HEK293 (cell line): ENCODE measurements at regions not wholly inside any gene's neighbourhood (a gene's known extent, or its start where the extent isn't known, plus 50 kb on each side); places are given as distances from the start of the nearest gene placed in this dataset.

ENCODE experiments used
- CTCF ChIA-PET: fragments of 350-600 bp; formaldehyde crosslinking; extraction: SDS; loops from one replicate; lab custom pipeline; 2021; ENCODE audit warnings: antibody characterized with exemption; lab: Yijun Ruan, JAX
- POLR2A ChIA-PET: fragments of 300-600 bp; formaldehyde crosslinking; extraction: SDS; loops from one replicate; lab custom pipeline; 2020; ENCODE audit warnings: antibody characterized with exemption, inconsistent platforms; lab: Yijun Ruan, JAX
- H3K27ac ChIP-seq: fragments of 200-500 bp; sonication (Bioruptor generic); 2 replicates; pipeline ENCODE4 v1.5.1; 2014; ENCODE audit warnings: low read depth, low read length, control low read depth, inconsistent platforms; ENCODE audit errors: extremely low read depth
- H3K36me3 ChIP-seq, 2 experiments: fragments of 200-500 bp in 1 of 2; sonication (Bioruptor generic) in 1 of 2; 1 replicate in 1 of 2; 2 replicates in 1 of 2; pipeline ENCODE4 v1.5.1; 2014 to 2017; ENCODE audit warnings: inconsistent platforms in 2 of 2, low read length in 2 of 2; ENCODE audit not compliant: control insufficient read depth in 2 of 2, insufficient read depth in 1 of 2
- H3K4me1 ChIP-seq: fragments of 200-500 bp; sonication (Bioruptor generic); 2 replicates; pipeline ENCODE4 v1.5.1; 2014; ENCODE audit warnings: mild to moderate bottlenecking, low read length, inconsistent platforms; ENCODE audit not compliant: control insufficient read depth, insufficient read depth
- H3K4me3 ChIP-seq: 2 replicates; pipeline ENCODE4 v1.5.1; 2011; ENCODE audit warnings: low read depth, mild to moderate bottlenecking, control low read depth, low read length, moderate library complexity
- H3K9me3 ChIP-seq: fragments of 200-500 bp; sonication (Bioruptor generic); 2 replicates; pipeline ENCODE4 v1.5.1; 2014; ENCODE audit warnings: low read depth, low read length, inconsistent platforms; ENCODE audit not compliant: control insufficient read depth, insufficient read depth
- HOXD13 ChIP-seq: sonication (generic); formaldehyde crosslinking; IDR thresholded peaks from 2 replicates; pipeline ENCODE4 v1.8.0; 2022; ENCODE audit warnings: missing genetic modification reagents, borderline replicate concordance
- KLF10 ChIP-seq: fragments of 450-650 bp; IDR thresholded peaks from 2 replicates; pipeline ENCODE4 v1.5.1; 2018; ENCODE audit warnings: missing biosample characterization, mild to moderate bottlenecking, missing genetic modification characterization
- SCRT1 ChIP-seq: fragments of 450-650 bp; formaldehyde crosslinking; IDR thresholded peaks from 2 replicates; pipeline ENCODE4 v1.5.1; 2016; ENCODE audit warnings: missing biosample characterization, missing genetic modification characterization, borderline replicate concordance
- SCRT2 ChIP-seq: fragments of 450-650 bp; formaldehyde crosslinking; IDR thresholded peaks from 2 replicates; pipeline ENCODE4 v1.5.1; 2016; ENCODE audit warnings: missing biosample characterization, missing genetic modification characterization
- ZBTB8A ChIP-seq: fragments of 450-650 bp; formaldehyde crosslinking; IDR thresholded peaks from 2 replicates; pipeline ENCODE4 v1.5.1; 2016; ENCODE audit warnings: missing biosample characterization, missing genetic modification characterization
- ZFP69B ChIP-seq: fragments of 450-650 bp; formaldehyde crosslinking; IDR thresholded peaks from 2 replicates; pipeline ENCODE4 v1.5.1; 2016; ENCODE audit warnings: missing biosample characterization, missing genetic modification characterization
- ZNF133 ChIP-seq: fragments of 450-650 bp; formaldehyde crosslinking; IDR thresholded peaks from 2 replicates; pipeline ENCODE4 v1.5.1; 2016; ENCODE audit warnings: missing biosample characterization, missing genetic modification characterization
- ZNF184 ChIP-seq: fragments of 450-650 bp; IDR thresholded peaks from 2 replicates; pipeline ENCODE4 v1.5.1; 2018; ENCODE audit warnings: missing biosample characterization, mild to moderate bottlenecking, missing genetic modification characterization
- ZNF23 ChIP-seq: fragments of 450-650 bp; formaldehyde crosslinking; IDR thresholded peaks from 2 replicates; pipeline ENCODE4 v1.5.1; 2016; ENCODE audit warnings: missing biosample characterization, missing genetic modification characterization, borderline replicate concordance
- ZNF239 ChIP-seq: fragments of 450-650 bp; formaldehyde crosslinking; IDR thresholded peaks from 2 replicates; pipeline ENCODE4 v1.5.1; 2016; ENCODE audit warnings: missing biosample characterization, missing genetic modification characterization
- ZNF292 ChIP-seq: fragments of 450-650 bp; formaldehyde crosslinking; IDR thresholded peaks from 2 replicates; pipeline ENCODE4 v1.5.1; 2016; ENCODE audit warnings: low read depth, missing biosample characterization, missing genetic modification characterization, borderline replicate concordance
- ZNF311 ChIP-seq: fragments of 450-650 bp; formaldehyde crosslinking; IDR thresholded peaks from 2 replicates; pipeline ENCODE4 v1.5.1; 2017; ENCODE audit warnings: missing biosample characterization, missing genetic modification characterization, borderline replicate concordance
- ZNF394 ChIP-seq: fragments of 450-650 bp; formaldehyde crosslinking; IDR thresholded peaks from 2 replicates; pipeline ENCODE4 v1.5.1; 2016; ENCODE audit warnings: missing biosample characterization, missing genetic modification characterization, mild to moderate bottlenecking, moderate library complexity, borderline replicate concordance
- ZNF514 ChIP-seq: fragments of 450-650 bp; formaldehyde crosslinking; IDR thresholded peaks from 2 replicates; pipeline ENCODE4 v1.5.1; 2016; ENCODE audit warnings: missing biosample characterization, missing genetic modification characterization
- ZNF658 ChIP-seq: fragments of 450-650 bp; formaldehyde crosslinking; IDR thresholded peaks from 2 replicates; pipeline ENCODE4; 2016; ENCODE audit warnings: missing biosample characterization, missing genetic modification characterization
- ZNF768 ChIP-seq: fragments of 450-650 bp; formaldehyde crosslinking; IDR thresholded peaks from 2 replicates; pipeline ENCODE4 v1.5.1; 2018; ENCODE audit warnings: missing biosample characterization, mild to moderate bottlenecking, missing genetic modification characterization
- ZNF792 ChIP-seq: fragments of 450-650 bp; formaldehyde crosslinking; IDR thresholded peaks from 2 replicates; pipeline ENCODE4 v1.5.1; 2016; ENCODE audit warnings: missing biosample characterization, missing genetic modification characterization
- ZNF837 ChIP-seq: fragments of 450-650 bp; formaldehyde crosslinking; IDR thresholded peaks from 2 replicates; pipeline ENCODE4 v1.5.1; 2016; ENCODE audit warnings: missing biosample characterization, missing genetic modification characterization
- ZSCAN23 ChIP-seq: fragments of 450-650 bp; formaldehyde crosslinking; IDR thresholded peaks from 2 replicates; pipeline ENCODE4 v1.5.1; 2016; ENCODE audit warnings: missing biosample characterization, missing genetic modification characterization
- TF ChIP-seq, protein P1 (sequence below): fragments of 450-650 bp; formaldehyde crosslinking; optimal IDR thresholded peaks from 2 replicates; pipeline ENCODE3; 2016; ENCODE audit warnings: missing biosample characterization, mild to moderate bottlenecking, missing genetic modification characterization
- TF ChIP-seq, protein P2 (sequence below): fragments of 450-650 bp; formaldehyde crosslinking; IDR thresholded peaks from 2 replicates; pipeline ENCODE4 v1.5.1; 2016; ENCODE audit warnings: missing biosample characterization, missing genetic modification characterization
- TF ChIP-seq, protein P3 (sequence below): fragments of 450-650 bp; formaldehyde crosslinking; IDR thresholded peaks from 2 replicates; pipeline ENCODE4 v1.5.1; 2016; ENCODE audit warnings: missing biosample characterization, missing genetic modification characterization

DNA sequence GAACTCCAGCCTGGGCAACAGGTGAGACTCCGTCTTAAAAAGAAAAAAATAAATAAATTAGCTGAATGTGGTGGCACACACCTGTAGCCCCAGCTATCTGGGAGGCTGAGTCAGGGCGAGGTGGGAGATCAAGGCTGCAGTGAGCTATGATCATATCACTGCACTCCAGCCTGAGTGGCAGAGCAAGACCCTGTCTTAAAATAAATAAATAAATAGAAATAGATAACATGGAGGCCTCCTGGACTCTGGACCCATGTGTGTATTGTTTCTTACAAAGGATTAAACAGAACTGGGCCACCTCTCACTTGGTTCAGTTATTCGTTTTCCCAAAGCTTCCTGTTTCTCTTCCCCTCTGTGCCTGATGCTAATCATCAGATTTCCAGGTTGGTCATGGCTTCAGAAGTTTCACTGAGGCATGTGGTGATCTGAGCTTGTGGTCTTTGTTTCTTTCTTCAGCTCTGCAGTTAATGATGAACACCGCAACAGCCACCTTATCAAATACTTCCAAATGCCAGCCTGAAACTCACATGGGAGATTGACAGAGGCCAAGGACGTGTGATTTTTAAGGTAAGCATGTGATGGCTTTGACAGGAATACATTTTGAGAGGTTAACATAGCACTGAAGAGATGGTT, 83.3 kb upstream of the MAP4K4 start:
- POLR2A ChIA-PET = no interaction called here
- Histone ChIP-seq H3K27ac (no peak overlapping the region), H3K36me3 (no peaks in the 10 kb centered on the region), H3K4me1 (no peaks in the 10 kb centered on the region), H3K4me3 (no peak overlapping the region), H3K9me3 (no peaks in the 10 kb centered on the region)
- CTCF ChIA-PET = interaction anchor here (0.7 to 1.1 kb wide), 3 partner anchors 11 to 272 kb away, joined by 3 to 5 read pairs (median 4); no protein-coding TSS in a partner anchor
- TF ChIP-seq ZNF239 (tag by site-specific recombination) = no peak
- peak; percentile 44; the same call in 1 of the 2 replicates for TF ChIP-seq SCRT2 (tag by site-specific recombination)
- TF ChIP-seq KLF10 = no peak

DNA sequence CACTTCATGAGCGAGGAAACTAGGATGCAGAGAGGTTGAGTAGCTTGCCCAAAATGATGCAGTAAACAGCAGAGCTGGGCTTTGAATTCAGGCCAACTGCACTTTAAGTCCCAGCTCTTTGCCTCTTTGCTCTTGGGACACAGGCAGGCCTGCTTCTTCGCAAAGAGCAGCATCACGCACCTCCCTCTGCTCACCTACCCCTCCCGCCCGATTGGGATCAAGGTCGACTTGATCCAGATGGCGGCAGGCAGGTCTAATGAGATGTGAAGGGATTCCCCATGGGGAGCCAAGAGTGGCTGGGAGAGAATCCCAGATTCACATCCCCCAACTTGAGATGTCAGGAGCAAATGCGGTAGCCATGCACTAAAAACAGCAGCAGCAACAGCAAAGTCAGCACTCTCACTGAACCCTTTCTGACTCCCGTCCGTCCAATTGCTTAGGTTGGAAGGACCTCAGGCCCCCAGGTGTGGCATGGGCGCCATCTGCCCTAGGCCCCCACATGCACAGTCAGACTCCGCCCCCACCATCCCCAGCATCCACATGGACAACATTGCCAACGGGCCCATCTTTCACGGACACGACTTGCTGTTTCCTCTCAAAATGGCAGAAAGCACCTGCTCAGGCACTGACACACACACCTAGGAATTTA, 84.3 kb upstream of the MAP4K4 start:
- Histone ChIP-seq H3K9me3 (no peaks in the 10 kb centered on the region), H3K27ac (no peak overlapping the region), H3K4me3 (no peak overlapping the region), H3K36me3 (no peaks in the 10 kb centered on the region), H3K4me1 (no peaks in the 10 kb centered on the region)
- ChIA-PET CTCF (no interaction called here), POLR2A (no interaction called here)
- no peak for TF ChIP-seq ZNF292 (tag by site-specific recombination)
- TF ChIP-seq ZNF184 (tag by site-specific recombination) = no peak
- no peak for TF ChIP-seq ZNF837 (tag by site-specific recombination)

DNA sequence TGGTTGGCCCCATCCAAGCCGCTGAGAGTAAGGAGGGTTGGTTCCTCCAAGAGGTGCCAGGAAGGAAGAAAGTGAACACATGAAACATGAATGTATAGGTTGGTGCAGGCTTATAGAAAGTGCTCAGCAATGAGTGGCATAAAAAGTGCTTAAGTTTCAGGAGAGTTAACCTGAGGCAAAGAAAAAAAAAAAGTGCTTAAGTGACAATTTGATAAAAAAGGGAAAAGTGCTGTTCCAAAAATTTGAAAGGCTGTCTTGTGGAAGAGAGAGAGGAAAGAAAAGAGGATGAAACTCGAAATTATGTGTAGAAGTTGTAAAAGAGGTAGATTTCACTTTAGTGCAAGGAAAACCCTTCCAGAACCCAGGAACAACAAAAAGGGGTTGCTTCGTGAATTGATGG, 85.5 kb upstream of the MAP4K4 start:
- Histone ChIP-seq H3K4me1 (no peaks in the 10 kb centered on the region), H3K4me3 (no peak overlapping the region), H3K27ac (no peak overlapping the region), H3K36me3 (no peaks in the 10 kb centered on the region), H3K9me3 (no peaks in the 10 kb centered on the region)
- ChIA-PET CTCF (no interaction called here), POLR2A (no interaction called here)
- TF ChIP-seq, protein P1, sequence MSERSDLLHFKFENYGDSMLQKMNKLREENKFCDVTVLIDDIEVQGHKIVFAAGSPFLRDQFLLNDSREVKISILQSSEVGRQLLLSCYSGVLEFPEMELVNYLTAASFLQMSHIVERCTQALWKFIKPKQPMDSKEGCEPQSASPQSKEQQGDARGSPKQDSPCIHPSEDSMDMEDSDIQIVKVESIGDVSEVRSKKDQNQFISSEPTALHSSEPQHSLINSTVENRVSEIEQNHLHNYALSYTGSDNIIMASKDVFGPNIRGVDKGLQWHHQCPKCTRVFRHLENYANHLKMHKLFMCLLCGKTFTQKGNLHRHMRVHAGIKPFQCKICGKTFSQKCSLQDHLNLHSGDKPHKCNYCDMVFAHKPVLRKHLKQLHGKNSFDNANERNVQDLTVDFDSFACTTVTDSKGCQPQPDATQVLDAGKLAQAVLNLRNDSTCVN (tag by site-specific recombination) = no peak
- no peak for TF ChIP-seq ZFP69B (tag by site-specific recombination)
- TF ChIP-seq, protein P2, sequence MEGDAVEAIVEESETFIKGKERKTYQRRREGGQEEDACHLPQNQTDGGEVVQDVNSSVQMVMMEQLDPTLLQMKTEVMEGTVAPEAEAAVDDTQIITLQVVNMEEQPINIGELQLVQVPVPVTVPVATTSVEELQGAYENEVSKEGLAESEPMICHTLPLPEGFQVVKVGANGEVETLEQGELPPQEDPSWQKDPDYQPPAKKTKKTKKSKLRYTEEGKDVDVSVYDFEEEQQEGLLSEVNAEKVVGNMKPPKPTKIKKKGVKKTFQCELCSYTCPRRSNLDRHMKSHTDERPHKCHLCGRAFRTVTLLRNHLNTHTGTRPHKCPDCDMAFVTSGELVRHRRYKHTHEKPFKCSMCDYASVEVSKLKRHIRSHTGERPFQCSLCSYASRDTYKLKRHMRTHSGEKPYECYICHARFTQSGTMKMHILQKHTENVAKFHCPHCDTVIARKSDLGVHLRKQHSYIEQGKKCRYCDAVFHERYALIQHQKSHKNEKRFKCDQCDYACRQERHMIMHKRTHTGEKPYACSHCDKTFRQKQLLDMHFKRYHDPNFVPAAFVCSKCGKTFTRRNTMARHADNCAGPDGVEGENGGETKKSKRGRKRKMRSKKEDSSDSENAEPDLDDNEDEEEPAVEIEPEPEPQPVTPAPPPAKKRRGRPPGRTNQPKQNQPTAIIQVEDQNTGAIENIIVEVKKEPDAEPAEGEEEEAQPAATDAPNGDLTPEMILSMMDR (tag by site-specific recombination) = no peak
- no peak for TF ChIP-seq ZNF792 (tag by site-specific recombination)
- TF ChIP-seq, protein P3, sequence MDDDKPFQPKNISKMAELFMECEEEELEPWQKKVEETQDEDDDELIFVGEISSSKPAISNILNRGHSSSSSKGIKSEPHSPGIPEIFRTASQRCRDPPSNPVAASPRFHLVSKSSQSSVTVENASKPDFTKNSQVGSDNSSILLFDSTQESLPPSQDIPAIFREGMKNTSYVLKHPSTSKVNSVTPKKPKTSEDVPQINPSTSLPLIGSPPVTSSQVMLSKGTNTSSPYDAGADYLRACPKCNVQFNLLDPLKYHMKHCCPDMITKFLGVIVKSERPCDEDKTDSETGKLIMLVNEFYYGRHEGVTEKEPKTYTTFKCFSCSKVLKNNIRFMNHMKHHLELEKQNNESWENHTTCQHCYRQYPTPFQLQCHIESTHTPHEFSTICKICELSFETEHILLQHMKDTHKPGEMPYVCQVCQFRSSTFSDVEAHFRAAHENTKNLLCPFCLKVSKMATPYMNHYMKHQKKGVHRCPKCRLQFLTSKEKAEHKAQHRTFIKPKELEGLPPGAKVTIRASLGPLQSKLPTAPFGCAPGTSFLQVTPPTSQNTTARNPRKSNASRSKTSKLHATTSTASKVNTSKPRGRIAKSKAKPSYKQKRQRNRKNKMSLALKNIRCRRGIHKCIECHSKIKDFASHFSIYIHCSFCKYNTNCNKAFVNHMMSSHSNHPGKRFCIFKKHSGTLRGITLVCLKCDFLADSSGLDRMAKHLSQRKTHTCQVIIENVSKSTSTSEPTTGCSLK (tag by site-specific recombination) = no peak
- TF ChIP-seq ZNF514 (tag by site-specific recombination) = no peak
- TF ChIP-seq ZNF658 (tag by site-specific recombination) = no peak
- no peak for TF ChIP-seq ZNF133 (tag by site-specific recombination)
- TF ChIP-seq ZNF23 = no peak
- no peak for TF ChIP-seq ZSCAN23 (tag by site-specific recombination)
- TF ChIP-seq ZNF768 = no peak
- TF ChIP-seq HOXD13 (CRISPR knock-in tag) = no peak
- TF ChIP-seq ZBTB8A (tag by site-specific recombination) = no peak
- no peak for TF ChIP-seq ZNF394 (tag by site-specific recombination)
- no peak for TF ChIP-seq ZNF311 (tag by site-specific recombination)
- TF ChIP-seq SCRT1 = no peak
